Ascending aorta (tissue), 2 donors: ENCODE measurements at regions not wholly inside any gene's neighbourhood (a gene's known extent, or its start where the extent isn't known, plus 50 kb on each side); places are given as distances from the start of the nearest gene placed in this dataset.

Experiments used
- DNase-seq, 2 donors: peaks; one replicate each; pipeline ENCODE4 v3.0.0-alpha.2; 2019; ENCODE audit warnings: low spot score in 2 of 2
- H3K27ac ChIP-seq, 2 donors: fragments of 200-600 bp; sonication (generic); one replicate each; pipeline ENCODE4 v1.5.1; 2016 to 2017; ENCODE audit warnings: mild to moderate bottlenecking in 1 of 2
- H3K27me3 ChIP-seq: fragments of 200-600 bp; sonication (generic); one replicate; pipeline ENCODE4 v1.5.1; 2017
- H3K36me3 ChIP-seq, 2 donors: fragments of 200-600 bp; sonication (generic); one replicate each; pipeline ENCODE4 v1.5.1; 2016
- H3K4me1 ChIP-seq, 2 donors: fragments of 200-600 bp; sonication (generic); one replicate each; pipeline ENCODE4 v1.5.1; 2016 to 2017; ENCODE audit warnings: mild to moderate bottlenecking in 1 of 2
- H3K4me3 ChIP-seq, 2 donors: fragments of 200-600 bp; sonication (generic); one replicate each; pipeline ENCODE4 v1.5.1; 2016 to 2017; ENCODE audit warnings: mild to moderate bottlenecking in 1 of 2
- H3K9me3 ChIP-seq, 2 donors: fragments of 200-600 bp; sonication (generic); one replicate each; pipeline ENCODE4 v1.5.1; 2016
- intact Hi-C: fragments of 100-400 bp; cut with DNase I; formaldehyde crosslinking; loops from one replicate; pipeline ENCODE4 v1.15.1; 2023
- TF ChIP-seq, protein P1 (sequence below), 3 experiments: fragments of 200-600 bp in 2 of 3; fragments of 450-650 bp in 1 of 3; sonication (generic) in 2 of 3; IDR thresholded peaks; one replicate each; pipeline ENCODE4 v1.5.1; 2016 to 2019; ENCODE audit warnings: antibody characterized with exemption in 3 of 3, mild to moderate bottlenecking in 1 of 3, moderate library complexity in 1 of 3

- DNase-seq: no peak
- Histone ChIP-seq H3K36me3 (no peaks in the 10 kb centered on the region), H3K4me3 (no peak overlapping the region), H3K27ac (no peak overlapping the region), H3K9me3 (no peaks in the 10 kb centered on the region), H3K4me1 (no peaks in the 10 kb centered on the region), H3K27me3 (no peaks in the 10 kb centered on the region)
- TF ChIP-seq, protein P1, sequence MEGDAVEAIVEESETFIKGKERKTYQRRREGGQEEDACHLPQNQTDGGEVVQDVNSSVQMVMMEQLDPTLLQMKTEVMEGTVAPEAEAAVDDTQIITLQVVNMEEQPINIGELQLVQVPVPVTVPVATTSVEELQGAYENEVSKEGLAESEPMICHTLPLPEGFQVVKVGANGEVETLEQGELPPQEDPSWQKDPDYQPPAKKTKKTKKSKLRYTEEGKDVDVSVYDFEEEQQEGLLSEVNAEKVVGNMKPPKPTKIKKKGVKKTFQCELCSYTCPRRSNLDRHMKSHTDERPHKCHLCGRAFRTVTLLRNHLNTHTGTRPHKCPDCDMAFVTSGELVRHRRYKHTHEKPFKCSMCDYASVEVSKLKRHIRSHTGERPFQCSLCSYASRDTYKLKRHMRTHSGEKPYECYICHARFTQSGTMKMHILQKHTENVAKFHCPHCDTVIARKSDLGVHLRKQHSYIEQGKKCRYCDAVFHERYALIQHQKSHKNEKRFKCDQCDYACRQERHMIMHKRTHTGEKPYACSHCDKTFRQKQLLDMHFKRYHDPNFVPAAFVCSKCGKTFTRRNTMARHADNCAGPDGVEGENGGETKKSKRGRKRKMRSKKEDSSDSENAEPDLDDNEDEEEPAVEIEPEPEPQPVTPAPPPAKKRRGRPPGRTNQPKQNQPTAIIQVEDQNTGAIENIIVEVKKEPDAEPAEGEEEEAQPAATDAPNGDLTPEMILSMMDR (IDR thresholded peaks at IDR 0.05): no peak
- intact Hi-C loops: no loop called here
Measured at GRCh38 chr6:166679566-166679965, 52.5 kb upstream of the RPS6KA2 start.

DNA sequence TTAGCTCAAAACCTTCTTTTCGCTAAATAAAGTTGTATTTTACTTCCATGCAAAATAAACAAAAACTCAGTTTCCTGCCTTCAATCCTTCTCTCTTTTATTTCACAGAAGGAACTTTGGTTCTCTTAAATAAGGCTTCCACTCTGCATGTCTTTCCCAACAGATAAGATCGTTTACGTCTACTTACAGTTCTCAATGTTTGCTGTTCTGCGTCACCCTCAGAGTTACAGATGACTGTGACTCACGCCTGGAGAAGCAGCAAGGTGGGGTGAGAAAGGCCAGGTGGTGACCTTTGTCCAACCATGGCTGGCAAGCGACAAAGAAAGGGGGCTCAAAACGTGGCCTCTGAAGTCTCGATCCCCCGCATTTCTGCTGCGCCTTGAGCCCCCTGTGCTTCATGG lies 51.4 kb upstream of the RPS6KA2 start:
- no peaks in the 10 kb centered on the region for H3K9me3 ChIP-seq
- H3K27me3 ChIP-seq: no peaks in the 10 kb centered on the region
- no peaks in the 10 kb centered on the region for H3K36me3 ChIP-seq
- TF ChIP-seq, protein P1 (IDR thresholded peaks at IDR 0.05): no peak
- H3K4me3 ChIP-seq: no peak overlapping the region
- peaks cover 0 to 3% of the 10 kb centered on the region in 2 donors for H3K4me1 ChIP-seq
- no peak overlapping the region for H3K27ac ChIP-seq
- intact Hi-C loops: no loop called here
- no peak for DNase-seq

GRCh38 chr6:166677941-166678340 lies 50.9 kb upstream of the RPS6KA2 start:
- H3K4me1 ChIP-seq: peaks cover 3 to 6% of the 10 kb centered on the region in 2 donors
- DNase-seq: no peak
- intact Hi-C loops: no loop called here
- TF ChIP-seq, protein P1 (IDR thresholded peaks at IDR 0.05): no peak
- no peak overlapping the region for H3K27ac ChIP-seq
- no peaks in the 10 kb centered on the region for H3K36me3 ChIP-seq
- H3K4me3 ChIP-seq: no peak overlapping the region
- H3K9me3 ChIP-seq: no peaks in the 10 kb centered on the region
- no peaks in the 10 kb centered on the region for H3K27me3 ChIP-seq
